ENCODE measurements at regions not wholly inside any gene's neighbourhood (a gene's known extent, or its start where the extent isn't known, plus 50 kb on each side); places are given as distances from the start of the nearest gene placed in this dataset.
A peak's percentile ranks its signal among the peaks of the same experiment; 100 is the strongest.

- Histone ChIP-seq H4K5ac (ENCODE audit: insufficient read length, low read depth, low read length) (no peak overlapping the region), H3K23me2 (ENCODE audit: insufficient read length, low read depth, low read length, poor library complexity, severe bottlenecking) (peaks cover 6% of the 10 kb centered on the region), H4K91ac (ENCODE audit: insufficient read length, low read depth, low read length) (no peak overlapping the region), H4K8ac (replicated peaks; ENCODE audit: insufficient read length, low read depth, low read length) (no peak overlapping the region), H3K14ac (ENCODE audit: insufficient read depth, low read length) (no peak overlapping the region), H3K23ac (ENCODE audit: insufficient read length, low read depth, low read length) (no peak overlapping the region), H3K27me3 (ENCODE audit: insufficient read depth, low read length) (no peaks in the 10 kb centered on the region), H3K9ac (ENCODE audit: extremely low read depth, insufficient read length, low read length) (no peak overlapping the region), H3K4me1 (ENCODE audit: insufficient read depth, low read length) (peaks cover 4% of the 10 kb centered on the region; the same call in 1 of the 2 replicates), H2BK12ac (ENCODE audit: insufficient read length, low read depth, low read length) (no peak overlapping the region), H3K4me2 (ENCODE audit: insufficient read depth, insufficient read length, low read length) (peak overlapping the region; percentile 44), H3K9me3 (ENCODE audit: control insufficient read depth, low read depth, low read length) (no peaks in the 10 kb centered on the region), H3K56ac (ENCODE audit: insufficient read length, low read depth, low read length) (no peak overlapping the region), H3K79me1 (ENCODE audit: insufficient read depth, low read depth, low read length, poor library complexity, severe bottlenecking) (no peaks in the 10 kb centered on the region), H3K18ac (ENCODE audit: insufficient read length, low read depth, low read length) (no peak overlapping the region), H3T11ph (ENCODE audit: low read length) (no peak overlapping the region), H2BK5ac (ENCODE audit: insufficient read length, low read length) (no peak overlapping the region), H2BK15ac (ENCODE audit: low read depth, low read length) (no peak overlapping the region), H2BK20ac (ENCODE audit: low read depth, low read length, poor library complexity, severe bottlenecking) (no peak overlapping the region), H2AK5ac (ENCODE audit: insufficient read length, low read length) (no peak overlapping the region), H2AFZ (ENCODE audit: low read length) (no peak overlapping the region), H3K4ac (ENCODE audit: low read depth, low read length) (no peak overlapping the region), H2BK120ac (ENCODE audit: low read depth, low read length, poor library complexity, severe bottlenecking) (no peak overlapping the region), H4K20me1 (ENCODE audit: control insufficient read depth, insufficient read depth, insufficient read length) (no peaks in the 10 kb centered on the region), H3K27ac (ENCODE audit: insufficient read length, low read depth, low read length) (no peak overlapping the region), H3K79me2 (ENCODE audit: insufficient read depth, low read length) (no peaks in the 10 kb centered on the region)
- H3K4me1 Mint-ChIP-seq, result peaks cover 15 to 21% of the 10 kb centered on the region in 2 experiments
- TF ChIP-seq CTCF (conservative IDR thresholded peaks at IDR 0.05), result no peak
- peaks cover 16% of the 10 kb centered on the region for H3K27me3 Mint-ChIP-seq (ENCODE audit: low read depth)
- peaks cover 0 to under 1% (median 0%) of the 10 kb centered on the region in 3 experiments; a peak in 2 of 7 replicates for H3K36me3 Mint-ChIP-seq (ENCODE audit: insufficient read depth in 1 of 3, low read depth in 3 of 3)
- no CpG with 5 or more reads among the region's 14 CpGs for WGBS (ENCODE audit: extremely low coverage, insufficient read length, low lambda C conversion rate)
- peaks cover 4 to 5% of the 10 kb centered on the region in 2 experiments; a peak in 4 of 5 replicates for H3K9me3 Mint-ChIP-seq
- peak; percentile 92 for DNase-seq
- H3K27ac Mint-ChIP-seq, result no peak overlapping the region; a peak in 1 of 7 replicates
- H3K4me3 Mint-ChIP-seq, result peak overlapping the region; percentile 60 to 63
Measured at GRCh38 chr10:42952349-42952748, 124.5 kb upstream of the RET start.

Measured in H9 (cell line).